ENCODE measurements at regions not wholly inside any gene's neighbourhood (a gene's known extent, or its start where the extent isn't known, plus 50 kb on each side); places are given as distances from the start of the nearest gene placed in this dataset.
"Not testable (repeated sequence)": the region's sequence is repeated elsewhere in the genome, so short reads cannot be mapped to it uniquely, and the experiment has no call there.

DNA sequence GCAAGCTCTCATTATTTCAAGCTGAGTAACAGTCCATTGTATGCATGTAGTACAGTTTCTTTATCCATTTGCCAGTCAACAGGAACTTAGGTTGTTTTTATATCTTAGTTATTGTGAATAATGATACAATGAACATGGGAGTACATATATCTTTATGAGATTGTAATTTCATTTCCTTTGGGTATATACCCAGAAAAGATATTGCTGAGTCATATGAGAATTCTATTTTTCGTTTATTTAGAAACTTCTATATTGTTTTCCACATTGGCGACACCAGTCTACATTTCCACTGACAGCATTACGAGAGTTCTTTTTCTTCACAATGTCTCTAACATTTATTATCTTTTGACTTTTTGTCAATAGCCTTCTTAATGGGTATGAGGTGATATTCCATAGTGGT, 477.8 kb upstream of the PAPPA start:
- DNase-seq = no peak

DNA sequence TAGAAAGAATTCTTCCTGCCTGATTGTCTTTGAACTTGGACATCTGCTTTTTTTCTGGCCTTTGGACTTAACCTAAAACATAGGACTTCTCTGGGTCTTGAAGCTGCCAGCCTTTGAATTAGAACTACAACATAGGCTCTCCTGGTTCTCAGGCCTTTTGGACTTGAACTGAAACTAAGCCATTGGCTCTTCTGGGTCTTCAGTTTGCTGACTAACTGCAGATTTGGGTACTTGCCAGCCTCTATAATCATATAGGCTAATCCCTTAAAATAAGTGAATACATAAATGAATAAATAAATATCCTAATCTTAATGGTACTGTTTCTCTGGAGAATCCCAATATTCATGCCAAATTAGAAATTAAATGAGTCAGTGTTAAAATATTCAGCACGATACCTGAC, 473.4 kb upstream of the PAPPA start:
- no peak for DNase-seq

DNA sequence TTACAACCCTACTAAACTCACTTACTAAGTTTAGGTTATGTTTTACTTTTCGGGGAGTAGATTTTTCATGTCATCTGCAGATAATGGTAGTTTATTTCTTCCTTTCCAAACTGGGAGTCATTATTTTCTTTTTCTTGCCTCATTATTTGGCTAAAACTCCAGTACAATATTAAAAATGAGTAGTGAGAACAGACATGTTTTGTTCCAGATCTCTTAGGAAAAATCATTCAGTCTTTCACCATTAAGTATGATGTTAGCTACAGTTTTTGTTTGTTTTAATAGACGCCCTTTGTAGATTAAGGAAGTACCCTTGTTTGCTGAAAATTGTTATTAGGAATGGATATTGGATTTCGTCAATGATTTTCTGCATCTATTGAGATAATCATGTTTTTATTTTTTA, 472.0 kb upstream of the PAPPA start:
- no peak for DNase-seq

DNA sequence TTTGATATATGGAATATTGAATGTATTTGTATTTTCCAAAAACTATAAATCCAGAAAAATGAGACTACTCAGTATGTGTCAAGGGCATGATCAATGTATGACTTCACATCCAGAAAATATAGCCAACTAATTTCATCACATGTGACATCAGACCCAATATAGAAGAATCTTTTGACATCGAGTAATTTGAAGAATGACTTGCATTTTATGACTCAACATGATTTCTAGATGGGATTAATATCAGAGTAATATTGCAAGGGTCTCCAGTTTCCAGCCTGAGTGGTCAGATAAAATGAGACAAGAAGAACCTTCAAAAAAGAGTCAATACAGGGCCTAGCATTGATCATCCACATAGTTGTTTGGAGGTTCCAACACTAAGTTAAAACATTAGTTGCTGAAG, 467.5 kb upstream of the PAPPA start:
- no peak for DNase-seq

DNA sequence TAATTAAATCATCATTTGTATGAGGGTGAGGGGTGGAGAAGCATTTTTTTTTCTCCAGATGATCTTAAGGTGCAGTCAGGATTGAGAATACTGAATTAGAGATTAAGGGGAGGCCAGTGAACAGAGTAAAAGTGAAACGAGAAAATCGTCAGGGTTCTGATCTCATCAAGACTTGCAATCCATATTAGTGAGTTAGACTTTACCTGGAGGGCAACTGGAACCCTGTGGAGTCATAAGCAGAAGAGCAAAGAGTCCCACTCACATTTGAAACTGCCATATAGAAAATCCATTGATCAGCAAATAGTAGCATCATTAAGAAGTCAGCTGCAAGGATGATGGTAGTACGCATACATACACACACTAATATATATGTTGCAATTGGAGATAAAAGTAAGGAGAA, 466.2 kb upstream of the PAPPA start:
- DNase-seq = no peak

DNA sequence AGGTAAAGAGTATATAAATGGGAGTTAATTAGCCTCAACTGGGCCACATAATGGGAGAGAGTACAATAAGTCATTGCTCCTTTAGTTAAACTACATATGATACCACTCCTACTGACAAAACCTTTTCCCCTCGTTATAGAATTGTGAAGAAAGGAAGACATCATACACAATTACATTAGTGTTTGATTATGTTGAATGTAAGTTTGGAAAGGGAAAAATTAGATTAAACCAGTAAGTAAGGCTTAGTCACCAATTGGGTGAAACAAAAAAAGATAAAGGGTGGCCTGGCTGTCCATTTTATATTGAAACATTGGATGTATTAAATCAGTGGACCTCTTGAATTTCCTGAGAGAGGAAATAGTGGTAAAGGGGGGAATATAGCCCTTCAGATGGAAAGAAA, 464.3 kb upstream of the PAPPA start:
- DNase-seq = no peak

DNA sequence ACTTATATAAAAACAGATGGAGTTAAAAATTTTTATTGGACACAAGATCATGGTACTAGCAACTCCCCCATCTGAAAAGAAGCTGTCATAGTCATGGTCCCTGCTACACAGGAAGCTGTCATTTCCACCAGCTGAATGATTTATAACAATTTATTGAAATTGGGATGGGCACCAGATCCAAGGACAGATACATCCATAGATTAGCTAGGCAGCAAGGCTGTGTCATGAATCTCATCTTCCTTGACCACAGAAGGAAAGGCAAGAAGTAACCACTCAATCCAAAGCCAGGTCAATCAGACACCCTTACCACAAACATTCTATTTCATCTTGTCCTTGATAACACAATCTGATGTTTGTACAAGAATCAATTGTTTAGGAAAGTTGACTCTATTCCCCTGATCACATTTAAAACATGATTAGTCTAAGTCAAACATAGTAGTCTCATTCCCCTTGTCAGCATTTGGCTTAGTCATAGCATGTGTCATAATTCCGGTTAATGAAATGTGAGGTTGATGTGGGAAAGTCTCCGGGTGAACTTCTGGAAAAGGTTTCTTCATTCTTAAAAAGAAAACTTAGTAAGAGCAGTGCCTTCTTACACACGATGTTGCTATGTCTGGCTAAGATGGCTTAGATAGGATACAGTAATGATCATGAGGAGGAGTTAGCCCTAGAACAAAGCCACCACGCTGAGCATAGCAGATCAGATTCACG, 462.6 kb upstream of the PAPPA start:
- no peak for DNase-seq

DNA sequence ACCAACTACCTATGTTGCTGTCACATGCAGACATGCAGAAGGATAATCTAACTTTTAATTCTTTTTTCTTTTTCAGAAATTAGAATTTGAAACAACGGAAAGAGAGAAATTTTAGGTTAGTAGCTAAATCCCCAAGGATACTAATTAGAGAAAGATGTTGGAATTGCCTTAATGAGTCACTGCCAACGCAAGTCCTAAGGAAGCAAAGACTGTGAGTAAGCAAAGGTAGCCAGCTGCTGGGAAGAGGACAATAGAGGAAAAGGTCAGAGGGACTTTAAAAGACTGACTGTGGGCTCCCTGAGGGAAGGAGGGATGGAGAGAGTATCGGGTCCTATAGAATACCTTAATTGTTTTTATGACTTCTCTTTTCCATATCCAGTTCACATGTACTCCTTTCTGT, 461.9 kb upstream of the PAPPA start:
- DNase-seq = no peak

DNA sequence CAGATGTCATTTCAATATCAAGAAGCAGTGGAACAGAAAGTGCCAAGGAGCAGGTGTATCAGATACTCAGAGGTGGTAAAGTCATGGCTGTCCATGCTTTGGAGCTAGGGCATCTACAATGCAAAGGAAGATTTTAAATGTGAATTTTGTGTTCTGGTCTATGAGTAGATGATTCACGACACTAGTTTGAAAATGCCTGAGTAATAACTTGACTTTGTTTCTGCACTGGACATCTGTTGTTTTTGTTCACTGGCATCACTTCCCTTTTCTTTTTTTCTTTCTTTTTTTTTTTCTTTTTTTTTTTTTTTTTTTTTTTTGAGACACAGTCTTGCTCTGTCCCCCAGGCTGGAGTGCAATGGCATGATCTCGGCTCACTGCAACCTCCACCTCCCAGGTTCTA, 460.7 kb upstream of the PAPPA start:
- DNase-seq = not testable (repeated sequence)

DNA sequence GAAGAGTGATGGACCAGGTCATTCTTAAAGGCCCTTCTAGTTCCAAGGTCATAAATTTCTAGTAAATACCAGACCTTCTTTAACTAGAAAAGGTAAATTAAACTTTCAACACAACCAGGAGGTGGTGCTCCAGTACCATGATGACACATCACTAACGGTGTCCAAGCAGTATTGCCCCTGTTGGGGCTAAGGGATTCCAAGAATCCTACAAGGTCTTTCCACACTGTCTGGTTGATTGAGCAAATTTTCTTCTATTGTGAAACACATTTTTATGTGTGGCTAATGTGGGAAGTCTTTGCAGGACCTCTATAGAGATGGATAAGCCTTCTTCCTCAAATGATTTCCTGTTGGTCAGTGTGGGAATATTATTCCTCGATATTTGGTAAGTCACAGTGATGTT, 459.6 kb upstream of the PAPPA start:
- no peak for DNase-seq

DNA sequence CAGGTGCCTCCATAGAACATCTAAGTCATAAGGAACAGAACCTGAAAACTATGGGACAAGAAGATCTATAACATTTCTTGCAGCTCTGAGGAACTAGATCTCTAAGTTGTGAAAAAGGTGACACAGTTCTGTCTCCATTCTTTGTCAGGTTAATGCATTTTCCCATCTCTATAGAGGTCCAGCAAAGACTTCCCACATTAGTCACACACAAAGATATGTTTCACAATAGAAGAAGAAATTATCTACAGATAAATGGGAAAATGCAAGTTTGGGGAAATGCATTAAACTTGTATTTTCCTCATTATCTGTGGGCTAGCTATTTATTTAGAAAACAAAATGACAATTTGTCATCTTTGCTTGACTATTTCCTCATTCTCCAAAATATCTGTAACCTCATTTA, 458.6 kb upstream of the PAPPA start:
- DNase-seq = no peak

DNA sequence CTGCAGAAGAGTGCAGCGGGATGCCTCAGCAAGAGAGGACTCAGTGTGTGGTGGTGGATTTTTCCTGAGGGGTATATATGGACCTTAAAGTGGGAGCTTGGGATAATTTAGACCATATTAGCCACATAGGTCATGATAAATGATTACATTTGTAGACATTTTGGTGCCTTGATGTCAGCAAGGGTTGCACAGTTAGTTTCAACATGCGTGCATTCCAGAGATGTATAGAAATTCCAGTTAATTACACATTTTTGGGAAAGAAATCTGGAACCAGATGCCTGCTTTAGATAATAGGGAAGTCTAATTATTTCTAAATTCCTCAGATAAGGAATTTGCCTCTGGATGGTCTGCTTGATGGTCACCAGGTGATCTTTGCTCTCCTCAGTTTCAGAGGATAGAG, 440.6 kb upstream of the PAPPA start:
- DNase-seq = no peak

DNA sequence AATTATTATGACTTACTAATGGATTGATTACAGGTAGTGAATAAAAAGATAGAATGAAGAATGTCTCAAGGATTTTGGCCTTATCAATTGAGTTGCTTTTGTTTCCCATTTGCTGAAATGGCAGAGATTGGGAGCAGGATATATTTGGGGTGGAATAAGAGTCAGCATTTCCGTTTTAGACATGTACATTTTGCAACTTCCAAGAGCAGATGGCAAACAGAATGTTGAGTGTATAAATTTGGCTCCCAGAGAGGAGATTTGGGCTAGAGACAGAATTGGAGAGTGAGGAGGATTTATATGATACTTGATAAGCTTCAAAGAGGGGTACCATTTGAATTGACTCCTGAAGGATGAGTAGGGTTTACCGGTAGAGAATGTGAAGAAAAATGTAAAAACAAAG, 437.9 kb upstream of the PAPPA start:
- no peak for DNase-seq

DNA sequence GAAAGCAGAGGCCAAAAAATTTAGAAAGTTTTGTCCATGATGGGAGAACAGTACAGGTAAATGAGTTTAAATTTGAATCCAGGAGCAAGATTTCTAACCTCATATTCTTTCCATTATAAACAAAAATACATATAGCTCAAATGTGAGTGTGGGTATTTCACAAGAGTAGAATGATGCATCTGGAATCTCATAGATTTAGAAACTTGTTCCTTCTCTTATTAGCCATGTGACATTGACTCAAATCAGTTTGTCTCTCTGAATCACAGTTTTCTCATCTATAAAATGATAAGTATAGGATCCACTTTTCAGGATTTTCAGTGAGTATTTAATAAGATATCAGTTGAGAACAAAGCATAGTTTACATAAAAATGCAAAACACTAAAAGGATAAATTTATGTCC, 436.3 kb upstream of the PAPPA start:
- no peak for DNase-seq

DNA sequence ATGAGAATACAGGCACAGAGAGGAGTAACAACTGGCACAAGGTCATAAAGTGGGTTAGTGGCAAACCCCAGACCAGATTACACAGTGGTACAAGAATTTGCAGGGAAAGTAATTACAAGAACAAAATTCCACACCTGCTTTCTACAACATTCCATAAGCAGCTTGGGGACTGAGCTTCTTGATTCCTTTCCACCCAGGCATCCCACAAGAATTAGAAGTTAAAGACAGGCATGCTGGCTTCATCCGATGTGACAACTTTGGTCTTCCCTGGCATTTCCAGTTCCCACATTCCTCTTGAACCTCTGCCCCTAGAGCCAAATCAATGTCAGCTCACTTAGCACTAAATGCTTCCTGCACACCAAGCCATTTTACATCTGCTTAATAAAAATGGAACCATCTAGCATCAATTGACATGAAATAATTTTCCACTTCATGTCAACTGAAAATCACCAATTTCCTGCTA, 435.8 kb upstream of the PAPPA start:
- DNase-seq = no peak

DNA sequence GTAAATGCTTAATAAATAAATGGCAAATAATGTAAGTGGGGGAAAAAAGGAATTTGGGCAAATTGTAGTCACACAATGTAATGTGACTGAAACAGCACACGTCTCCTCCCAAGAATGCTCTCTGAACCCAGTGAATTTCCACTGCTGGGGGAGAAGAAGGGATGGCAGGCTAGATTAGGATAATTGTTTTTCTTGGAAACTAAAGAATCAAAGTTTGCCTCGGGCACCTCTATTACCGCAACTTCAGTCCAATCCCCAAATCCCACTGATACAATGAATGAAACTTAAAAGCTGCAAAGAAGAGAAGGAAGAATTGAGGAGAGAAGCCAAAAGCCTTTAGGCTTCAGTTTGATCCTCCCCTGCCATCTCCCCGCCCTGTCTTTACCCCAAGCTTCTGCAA, 423.2 kb upstream of the PAPPA start:
- DNase-seq = no peak

DNA sequence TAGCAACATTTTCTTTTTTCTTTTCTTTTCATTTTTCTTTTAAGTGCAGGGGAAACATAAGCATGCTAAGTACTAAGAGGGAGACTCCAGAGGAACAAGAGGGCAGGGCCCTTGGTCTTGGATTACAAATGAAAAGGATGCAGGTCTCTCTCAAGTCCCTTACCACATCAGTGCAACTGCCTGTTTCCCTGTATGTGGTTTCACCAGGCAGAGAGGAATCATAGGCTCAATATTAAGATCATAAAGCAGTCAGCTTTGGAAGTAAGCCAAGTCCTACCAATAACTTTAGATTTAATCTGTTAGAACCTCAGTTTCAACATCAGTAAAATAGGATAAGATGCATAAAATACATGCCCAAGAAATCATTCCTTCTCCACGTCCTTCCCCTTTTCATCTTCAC, 422.7 kb upstream of the PAPPA start:
- no peak for DNase-seq

DNA sequence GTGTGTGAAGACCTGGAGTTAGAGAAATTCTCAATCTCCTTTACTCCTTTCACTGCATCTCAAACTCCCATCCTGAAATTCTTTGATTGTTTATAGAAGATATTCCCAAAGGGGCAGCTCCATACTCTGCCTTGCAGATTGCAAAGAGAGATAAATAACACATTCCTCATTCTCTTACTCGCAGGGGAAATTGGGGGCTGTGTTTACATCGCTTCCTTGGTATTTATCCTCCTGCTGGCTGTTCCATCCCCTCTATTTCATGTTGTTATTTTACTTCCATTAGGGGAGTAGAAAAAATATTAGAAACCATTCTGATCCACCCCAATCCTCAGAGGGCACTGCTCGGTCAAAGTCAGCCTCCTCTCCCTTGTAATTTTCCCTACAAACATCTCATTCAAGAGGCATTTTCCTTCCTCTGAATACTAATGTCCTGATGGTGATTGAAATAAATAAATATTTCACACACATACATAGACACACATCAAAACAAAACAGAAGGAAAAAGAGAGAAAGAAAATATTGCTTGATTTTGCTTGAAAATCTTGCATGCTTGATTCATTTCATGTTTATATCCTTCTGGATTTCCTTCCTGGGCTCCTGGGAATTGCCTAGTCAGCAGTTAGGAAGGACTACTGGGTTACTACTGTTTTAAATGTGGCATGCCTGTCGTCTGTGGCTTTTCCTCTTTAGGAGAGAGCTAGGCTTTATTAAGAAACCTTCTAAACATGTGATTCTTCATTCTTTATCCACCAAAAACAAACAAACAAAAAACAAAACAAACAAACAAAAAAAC, 420.1 kb upstream of the PAPPA start:
- no peak for DNase-seq

DNA sequence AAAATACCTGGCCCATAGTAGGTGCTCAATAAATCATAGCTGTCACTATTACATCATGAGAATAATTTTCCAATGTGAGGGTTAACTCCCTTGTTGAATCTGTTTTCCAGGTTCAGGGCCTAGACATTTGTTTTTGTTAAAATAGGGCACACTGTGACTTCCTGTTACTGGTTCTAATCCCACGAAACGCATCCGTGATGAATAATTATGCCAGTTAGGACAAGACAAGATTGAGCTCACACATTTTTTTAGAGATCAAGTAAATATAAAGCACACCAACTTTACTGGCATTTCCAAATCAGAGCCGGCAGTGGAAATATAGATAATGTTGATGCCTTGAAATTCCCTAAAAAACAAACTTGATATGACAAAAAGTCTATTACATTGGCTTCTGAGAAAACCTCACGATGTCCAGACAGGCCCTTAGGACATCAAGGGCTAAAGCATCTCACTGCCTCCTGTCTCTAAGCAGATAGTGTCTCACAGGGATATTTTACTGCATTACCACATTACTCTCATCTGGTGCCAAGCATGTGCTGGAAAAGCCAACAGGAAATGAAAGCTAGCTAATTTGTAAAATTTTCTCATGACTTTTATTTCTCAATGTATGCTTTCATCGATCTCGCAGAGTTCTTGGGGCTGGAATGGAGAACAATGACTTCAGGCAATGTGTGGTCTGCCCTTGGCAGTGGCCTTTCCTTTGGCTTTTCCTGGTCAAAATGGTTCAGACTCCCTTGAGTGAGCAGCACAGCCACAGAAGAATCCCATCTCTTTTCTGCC, 414.3 kb upstream of the PAPPA start:
- no peak for DNase-seq

DNA sequence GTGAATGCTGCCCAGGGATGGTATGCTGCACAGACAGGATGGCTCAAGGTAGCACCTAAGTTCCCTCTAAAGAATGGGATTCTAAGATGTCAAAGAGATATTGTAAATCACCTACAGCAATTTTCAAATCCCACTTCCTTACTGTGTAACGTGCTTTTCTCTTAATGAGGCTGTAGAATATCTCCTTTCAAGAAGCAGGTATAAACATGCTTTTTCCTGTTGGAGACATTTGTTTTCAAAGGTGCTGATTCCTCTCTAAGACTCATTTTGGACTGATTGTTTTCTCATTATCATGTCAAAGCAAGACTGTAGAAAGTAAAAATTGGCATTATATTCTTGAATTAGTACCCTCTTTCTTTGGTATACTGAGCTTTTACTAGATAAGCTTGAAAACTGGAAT, 412.6 kb upstream of the PAPPA start:
- no peak for DNase-seq

DNA sequence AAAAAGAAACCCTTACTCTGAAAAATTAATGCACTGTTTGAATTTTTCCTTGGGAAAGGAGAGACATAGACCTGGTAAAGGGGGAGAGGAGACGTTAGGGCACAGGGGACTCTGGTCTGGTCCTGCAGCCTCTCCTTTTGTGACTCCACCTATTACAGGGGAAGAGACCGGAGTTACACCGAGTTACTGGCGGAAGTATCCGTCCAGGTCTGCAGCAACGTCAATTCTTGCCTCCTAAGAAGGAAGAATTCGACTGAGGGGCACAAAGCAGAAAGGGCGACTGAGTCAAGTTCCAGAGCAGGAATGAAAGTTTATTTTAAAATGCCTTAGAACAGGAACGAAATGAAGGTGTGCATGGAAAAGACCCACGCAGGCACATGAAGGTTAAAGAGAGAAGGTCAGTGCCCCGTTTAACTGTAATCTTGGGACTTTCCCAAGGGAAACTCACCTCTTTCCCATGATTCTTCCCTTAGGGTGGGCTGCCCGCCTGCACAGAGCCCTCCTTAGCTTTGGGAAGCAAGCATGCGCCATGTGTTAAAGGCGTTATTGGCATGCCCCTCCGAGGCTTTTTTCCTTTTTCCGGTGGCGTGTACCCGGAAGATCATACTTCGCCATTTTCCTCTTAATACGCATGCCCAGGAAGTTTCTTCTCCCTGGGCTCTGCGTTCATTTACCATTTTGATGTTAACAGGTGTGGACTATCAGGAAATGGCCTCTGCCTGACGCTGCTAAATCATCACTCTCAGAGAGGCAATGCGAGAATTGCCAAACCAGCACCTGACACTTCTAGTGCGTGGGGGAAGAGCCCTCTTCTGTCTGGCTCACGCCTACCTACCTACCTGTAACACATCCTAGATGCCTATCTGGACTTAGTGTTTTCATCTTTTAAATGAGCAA, 409.6 kb upstream of the PAPPA start:
- DNase-seq = no peak

DNA sequence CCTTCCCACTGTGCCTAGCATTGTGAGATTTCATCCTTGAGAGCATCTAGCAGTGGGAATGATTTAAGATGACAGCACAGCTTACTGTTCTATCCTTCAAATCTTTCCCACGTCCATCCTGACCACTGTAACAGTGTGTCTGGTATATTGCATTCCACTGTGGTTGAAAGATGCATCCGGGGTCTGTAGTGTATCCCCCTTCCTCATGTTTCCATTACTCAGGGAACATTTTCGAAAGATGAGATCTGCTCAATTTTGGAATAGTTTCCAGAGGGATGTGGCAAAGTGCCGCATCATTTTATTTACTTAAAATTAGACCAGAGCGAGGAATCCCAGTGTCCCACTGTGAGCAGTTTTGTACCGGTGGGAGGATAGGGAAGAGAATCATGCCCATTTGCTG, 407.1 kb upstream of the PAPPA start:
- DNase-seq = no peak

DNA sequence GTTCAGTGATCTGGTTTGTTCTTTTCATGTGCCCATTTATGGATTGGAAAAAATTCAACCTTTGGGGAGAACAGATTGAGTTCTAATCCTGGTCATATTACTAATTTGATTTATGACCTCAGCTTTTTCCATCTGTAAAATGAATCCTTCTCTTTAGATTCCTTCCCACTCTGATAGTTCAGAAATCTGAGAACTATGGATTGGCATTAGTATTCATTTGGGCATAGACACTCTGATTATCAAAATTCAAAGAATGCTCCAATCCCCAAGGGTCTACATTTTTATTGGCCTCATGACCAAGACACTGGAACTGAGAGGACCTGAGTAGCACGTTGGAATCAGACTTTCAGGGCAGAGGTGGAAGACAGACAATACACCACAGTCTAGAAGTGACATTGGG, 405.9 kb upstream of the PAPPA start:
- DNase-seq = no peak
